GM20000 (cell line): ENCODE measurements at regions not wholly inside any gene's neighbourhood (a gene's known extent, or its start where the extent isn't known, plus 50 kb on each side); places are given as distances from the start of the nearest gene placed in this dataset.

Experiments
- DNase-seq: peaks from one replicate; pipeline ENCODE4 v3.0.0; 2012; ENCODE audit warnings: low spot score
- TF ChIP-seq, protein P1 (sequence below): IDR thresholded peaks from 2 replicates; pipeline ENCODE4 v1.5.1; 2012; ENCODE audit warnings: mild to moderate bottlenecking, control low read depth; ENCODE audit errors: extremely low read depth, missing control alignments

DNA sequence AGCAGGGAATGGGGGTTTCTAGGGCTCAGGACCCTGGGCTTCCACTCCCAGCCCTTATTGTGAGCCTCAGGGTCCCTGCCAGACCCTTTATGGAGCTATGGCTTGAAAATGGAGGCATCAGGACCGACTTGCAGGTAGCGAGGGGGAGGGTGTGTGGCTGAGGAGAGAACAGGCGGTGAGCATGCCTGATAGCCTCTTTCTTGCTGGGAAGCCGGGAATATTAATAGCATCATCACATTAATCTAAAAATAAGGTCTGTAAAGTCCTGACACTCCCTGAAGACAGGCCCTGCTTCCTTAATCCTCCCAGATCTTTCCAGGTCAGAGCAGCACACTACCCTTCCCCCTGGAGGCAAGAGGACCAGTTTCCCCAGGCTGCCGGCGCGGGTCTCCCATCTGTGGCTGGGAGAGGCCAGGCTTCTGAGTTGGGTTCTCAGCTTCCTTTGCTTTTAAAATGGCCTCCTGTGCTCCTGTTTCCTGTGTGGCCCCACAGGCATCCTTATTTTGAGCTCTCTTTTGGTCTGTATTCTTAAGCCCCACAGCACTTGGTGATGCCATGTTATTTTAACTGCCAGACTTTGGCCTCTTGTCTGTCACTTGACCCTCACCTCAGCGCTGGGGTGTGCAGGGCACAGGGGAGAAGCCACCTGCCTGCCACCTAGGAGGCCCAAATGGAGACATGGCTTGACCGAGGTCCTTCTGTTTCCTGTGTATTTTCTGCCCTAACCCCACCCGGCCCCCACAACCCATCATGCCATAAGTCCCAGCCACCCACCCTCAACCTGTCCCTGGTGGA, 185.0 kb upstream of the TOPAZ1 start:
- DNase-seq: no peak
- TF ChIP-seq, protein P1, sequence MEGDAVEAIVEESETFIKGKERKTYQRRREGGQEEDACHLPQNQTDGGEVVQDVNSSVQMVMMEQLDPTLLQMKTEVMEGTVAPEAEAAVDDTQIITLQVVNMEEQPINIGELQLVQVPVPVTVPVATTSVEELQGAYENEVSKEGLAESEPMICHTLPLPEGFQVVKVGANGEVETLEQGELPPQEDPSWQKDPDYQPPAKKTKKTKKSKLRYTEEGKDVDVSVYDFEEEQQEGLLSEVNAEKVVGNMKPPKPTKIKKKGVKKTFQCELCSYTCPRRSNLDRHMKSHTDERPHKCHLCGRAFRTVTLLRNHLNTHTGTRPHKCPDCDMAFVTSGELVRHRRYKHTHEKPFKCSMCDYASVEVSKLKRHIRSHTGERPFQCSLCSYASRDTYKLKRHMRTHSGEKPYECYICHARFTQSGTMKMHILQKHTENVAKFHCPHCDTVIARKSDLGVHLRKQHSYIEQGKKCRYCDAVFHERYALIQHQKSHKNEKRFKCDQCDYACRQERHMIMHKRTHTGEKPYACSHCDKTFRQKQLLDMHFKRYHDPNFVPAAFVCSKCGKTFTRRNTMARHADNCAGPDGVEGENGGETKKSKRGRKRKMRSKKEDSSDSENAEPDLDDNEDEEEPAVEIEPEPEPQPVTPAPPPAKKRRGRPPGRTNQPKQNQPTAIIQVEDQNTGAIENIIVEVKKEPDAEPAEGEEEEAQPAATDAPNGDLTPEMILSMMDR: no peak

DNA sequence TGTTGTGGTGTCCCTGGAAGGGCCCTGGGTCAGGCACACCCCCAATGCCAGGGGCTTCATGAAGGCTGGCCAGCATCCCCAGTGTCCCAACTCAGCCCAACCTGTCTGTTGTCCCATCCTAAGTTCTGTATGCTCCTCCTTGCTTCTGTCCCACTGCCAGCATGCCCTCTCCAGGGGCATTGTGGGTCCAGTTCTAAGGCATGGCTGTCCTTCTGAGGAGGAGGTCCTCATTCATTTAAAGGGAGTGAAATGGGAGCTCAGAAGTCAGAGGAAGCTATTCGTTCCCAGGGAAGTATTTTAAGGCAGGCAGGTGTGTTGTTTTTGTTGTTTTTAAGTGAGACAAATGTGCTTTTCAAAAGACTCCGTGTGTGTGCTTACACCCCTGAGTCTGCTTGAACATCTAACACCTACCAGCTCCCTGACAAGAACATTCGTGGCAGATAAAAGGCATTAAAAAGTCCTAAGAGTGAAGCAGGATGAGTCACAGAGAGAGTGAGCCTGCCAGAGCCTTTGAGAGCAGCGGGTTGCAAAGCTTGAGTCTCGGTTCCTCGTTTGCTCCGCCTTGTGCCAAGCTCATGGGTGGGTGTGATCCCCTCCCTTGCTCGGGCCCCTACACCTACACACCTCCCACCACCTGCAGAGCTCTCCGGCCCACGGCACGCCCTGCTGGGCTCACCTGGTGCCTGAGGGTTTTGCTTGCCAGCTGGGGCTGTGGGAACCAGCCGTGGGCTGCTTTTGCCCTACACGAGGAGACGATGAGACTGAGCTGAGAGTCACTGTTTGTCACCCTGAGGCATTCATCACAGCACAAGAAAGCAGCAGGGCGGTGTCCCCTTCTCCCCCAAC, 183.4 kb upstream of the TOPAZ1 start:
- peak; percentile 70 for DNase-seq
- TF ChIP-seq, protein P1: no peak

DNA sequence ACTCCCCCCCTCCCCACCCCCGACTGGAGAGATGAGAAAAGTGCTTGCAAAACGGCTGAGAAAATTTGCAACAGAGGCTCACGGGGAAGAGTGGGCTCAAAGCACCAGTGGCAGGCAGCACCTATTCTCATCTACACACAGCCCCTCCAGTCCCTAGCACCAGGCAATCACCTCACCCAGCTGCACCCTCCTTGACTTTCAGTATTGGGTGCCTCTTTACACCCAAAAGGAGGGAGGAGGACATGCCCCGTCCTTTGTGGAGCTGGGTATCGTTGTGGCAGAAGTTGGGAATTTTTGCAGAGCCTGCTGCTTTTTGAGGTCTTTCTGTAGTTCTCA, 182.8 kb upstream of the TOPAZ1 start:
- no peak for DNase-seq
- TF ChIP-seq, protein P1: no peak

DNA sequence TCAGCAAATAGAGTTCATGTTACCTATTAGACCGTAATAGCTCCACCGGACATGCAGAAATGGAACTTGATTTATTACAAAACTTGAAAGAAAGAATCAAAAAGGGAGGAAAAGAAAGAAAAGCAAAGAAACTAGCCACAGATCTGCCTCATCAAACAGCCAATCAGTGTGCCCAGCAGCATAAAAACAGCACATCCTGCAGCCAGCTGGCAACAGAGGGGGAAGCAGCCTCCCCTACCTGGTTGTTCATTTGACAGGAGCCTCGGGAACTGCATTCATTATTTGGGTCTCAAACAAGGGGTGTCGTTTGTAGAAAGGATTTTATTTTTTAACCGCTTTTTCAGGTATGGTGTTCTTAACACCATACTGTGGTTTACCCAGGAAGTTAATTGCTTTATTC, 181.5 kb upstream of the TOPAZ1 start:
- DNase-seq: no peak
- TF ChIP-seq, protein P1: no peak

DNA sequence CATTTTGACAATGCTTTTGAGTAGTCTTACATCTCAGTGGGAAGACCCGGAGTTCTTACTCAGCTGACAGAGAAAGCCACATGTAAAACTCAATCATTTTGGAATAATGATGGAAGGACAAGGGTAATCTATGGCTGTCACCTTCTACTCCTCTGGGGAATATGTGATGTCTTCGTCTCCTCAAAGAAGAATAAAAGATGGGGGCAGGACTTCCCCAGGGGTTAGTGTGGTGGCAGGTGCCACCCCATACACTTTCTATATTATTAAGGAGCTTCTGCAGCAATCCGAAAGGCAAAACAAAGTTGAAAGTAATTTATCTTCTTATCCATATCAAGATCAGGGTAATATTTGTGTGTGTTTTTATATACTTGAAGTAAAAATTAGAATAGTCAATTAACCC, 180.4 kb upstream of the TOPAZ1 start:
- no peak for DNase-seq
- TF ChIP-seq, protein P1: no peak

DNA sequence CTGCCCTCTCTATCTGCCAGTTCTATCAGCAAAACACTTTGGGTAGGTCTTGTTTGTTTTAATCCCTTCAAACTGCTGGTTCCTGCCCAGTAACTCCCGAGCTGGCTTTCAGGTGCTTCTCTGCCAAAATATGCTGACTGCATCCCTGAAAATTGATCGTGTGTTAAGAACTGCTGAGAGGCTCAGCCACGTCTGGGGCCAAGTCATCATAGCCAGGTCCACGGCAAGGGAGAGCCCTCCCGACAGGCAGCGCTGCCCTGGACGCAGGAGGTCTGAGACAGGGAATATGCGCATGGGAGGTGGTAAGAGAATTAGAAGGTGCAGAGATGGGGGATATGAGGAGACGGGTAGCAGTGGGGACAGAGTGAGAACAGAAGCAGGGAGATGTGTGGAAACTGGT, 179.7 kb upstream of the TOPAZ1 start:
- no peak for DNase-seq
- TF ChIP-seq, protein P1: no peak
